WTC11 (cell line): ENCODE measurements at regions not wholly inside any gene's neighbourhood (a gene's known extent, or its start where the extent isn't known, plus 50 kb on each side); places are given as distances from the start of the nearest gene placed in this dataset.

ENCODE experiments used
- ATAC-seq: fragments of 200-7000 bp; cut with Tn5 transposase; 2 replicates; pipeline ENCODE4 v1.10.0; 2021; ENCODE audit warnings: mild to moderate bottlenecking, moderate library complexity
- CTCF ChIA-PET: fragments of 300-600 bp; sonication (Branson Sonifier 250); formaldehyde crosslinking; loops from one replicate; lab custom pipeline; 2021; ENCODE audit warnings: antibody characterized with exemption; lab: Charles Lee
- POLR2A ChIA-PET: fragments of 350-600 bp; sonication (Branson Sonifier 250); formaldehyde crosslinking; loops from one replicate; lab custom pipeline; 2021; ENCODE audit warnings: antibody characterized with exemption; lab: Charles Lee
- DNase-seq: peaks from one replicate; pipeline ENCODE4 v3.0.0; 2021; ENCODE audit warnings: low spot score
- H3K27ac Mint-ChIP-seq: 2 replicates; pipeline ENCODE4 v1.8.0; 2021; ENCODE audit warnings: mixed read lengths
- H3K27me3 Mint-ChIP-seq: 2 replicates; pipeline ENCODE4 v1.8.0; 2021; ENCODE audit warnings: low read depth, mild to moderate bottlenecking, moderate library complexity, mixed read lengths
- H3K36me3 Mint-ChIP-seq: 2 replicates; pipeline ENCODE4 v1.8.0; 2021; ENCODE audit warnings: mixed read lengths
- H3K4me1 Mint-ChIP-seq: 2 replicates; pipeline ENCODE4 v1.8.0; 2022; ENCODE audit warnings: mixed read lengths
- H3K4me3 Mint-ChIP-seq: 2 replicates; pipeline ENCODE4 v1.8.0; 2021; ENCODE audit warnings: mild to moderate bottlenecking, moderate library complexity, mixed read lengths
- H3K9me3 Mint-ChIP-seq: 2 replicates; pipeline ENCODE4 v1.8.0; 2021; ENCODE audit warnings: mixed read lengths
- AFF4 ChIP-seq: sonication (generic); formaldehyde crosslinking; IDR thresholded peaks from 2 replicates; pipeline ENCODE4 v1.8.1; 2023; ENCODE audit warnings: mild to moderate bottlenecking, missing genetic modification reagents, borderline replicate concordance
- ATF1 ChIP-seq: sonication (generic); formaldehyde crosslinking; IDR thresholded peaks from 2 replicates; pipeline ENCODE4 v1.8.1; 2023; ENCODE audit warnings: mild to moderate bottlenecking, moderate library complexity, missing genetic modification reagents
- ATF3 ChIP-seq: sonication (generic); formaldehyde crosslinking; conservative IDR thresholded peaks from 2 replicates; pipeline ENCODE4 v1.8.1; 2022; ENCODE audit warnings: mild to moderate bottlenecking, missing genetic modification reagents
- ESRRA ChIP-seq: sonication (generic); formaldehyde crosslinking; IDR thresholded peaks from 2 replicates; pipeline ENCODE4 v1.8.1; 2022; ENCODE audit warnings: mild to moderate bottlenecking, missing genetic modification reagents, borderline replicate concordance
- FOXJ3 ChIP-seq: sonication (generic); formaldehyde crosslinking; IDR thresholded peaks from 2 replicates; pipeline ENCODE4 v1.9.0; 2021; ENCODE audit warnings: missing genetic modification reagents, mild to moderate bottlenecking, borderline replicate concordance
- IRF2 ChIP-seq: sonication (generic); formaldehyde crosslinking; IDR thresholded peaks from 2 replicates; pipeline ENCODE4 v1.8.0; 2022; ENCODE audit warnings: low read depth, missing genetic modification reagents, borderline replicate concordance
- MYBL2 ChIP-seq: sonication (generic); formaldehyde crosslinking; IDR thresholded peaks from 2 replicates; pipeline ENCODE4 v1.8.1; 2023; ENCODE audit warnings: mild to moderate bottlenecking, moderate library complexity, missing genetic modification reagents
- NFATC4 ChIP-seq: fragments of 250-450 bp; sonication (Bioruptor Pico); IDR thresholded peaks from 2 replicates; pipeline ENCODE4 v1.9.0; 2021; ENCODE audit warnings: mild to moderate bottlenecking
- NFE2L1 ChIP-seq: sonication (generic); formaldehyde crosslinking; IDR thresholded peaks from 2 replicates; pipeline ENCODE4 v1.8.1; 2023; ENCODE audit warnings: missing genetic modification reagents
- NR2C2 ChIP-seq: sonication (generic); formaldehyde crosslinking; IDR thresholded peaks from 2 replicates; pipeline ENCODE4 v1.8.0; 2022; ENCODE audit warnings: mild to moderate bottlenecking, missing genetic modification reagents
- SMAD3 ChIP-seq: sonication (generic); formaldehyde crosslinking; IDR thresholded peaks from 2 replicates; pipeline ENCODE4 v1.8.0; 2022; ENCODE audit warnings: missing genetic modification reagents, mild to moderate bottlenecking, borderline replicate concordance
- SMAD4 ChIP-seq: sonication (generic); formaldehyde crosslinking; IDR thresholded peaks from 2 replicates; pipeline ENCODE4 v1.8.0; 2022; ENCODE audit warnings: mild to moderate bottlenecking, missing genetic modification reagents
- SP1 ChIP-seq: sonication (generic); formaldehyde crosslinking; conservative IDR thresholded peaks from 2 replicates; pipeline ENCODE4 v1.8.1; 2022; ENCODE audit warnings: missing genetic modification reagents
- TP53 ChIP-seq: sonication (generic); formaldehyde crosslinking; IDR thresholded peaks from 2 replicates; pipeline ENCODE4 v1.8.1; 2023; ENCODE audit warnings: mild to moderate bottlenecking, missing genetic modification reagents
- ZNF232 ChIP-seq: sonication (generic); formaldehyde crosslinking; IDR thresholded peaks from 2 replicates; pipeline ENCODE4 v1.8.0; 2022; ENCODE audit warnings: mild to moderate bottlenecking, missing genetic modification reagents
- ZNF671 ChIP-seq: fragments of 250-450 bp; sonication (Bioruptor Pico); IDR thresholded peaks from 2 replicates; pipeline ENCODE4 v1.8.0; 2021; ENCODE audit warnings: mild to moderate bottlenecking
- TF ChIP-seq, protein P1 (sequence below): sonication (generic); formaldehyde crosslinking; IDR thresholded peaks from 2 replicates; pipeline ENCODE4 v1.8.0; 2023; ENCODE audit warnings: missing genetic modification reagents
- TF ChIP-seq, protein P2 (sequence below): sonication (generic); formaldehyde crosslinking; IDR thresholded peaks from 2 replicates; pipeline ENCODE4 v1.8.1; 2023; ENCODE audit warnings: mild to moderate bottlenecking, missing genetic modification reagents

- no peak for TF ChIP-seq ZNF671 (CRISPR knock-in tag)
These were observed 463.8 kb upstream of the PABPC4L start (continued) for GRCh38 chr4:134665429-134665828.

DNA sequence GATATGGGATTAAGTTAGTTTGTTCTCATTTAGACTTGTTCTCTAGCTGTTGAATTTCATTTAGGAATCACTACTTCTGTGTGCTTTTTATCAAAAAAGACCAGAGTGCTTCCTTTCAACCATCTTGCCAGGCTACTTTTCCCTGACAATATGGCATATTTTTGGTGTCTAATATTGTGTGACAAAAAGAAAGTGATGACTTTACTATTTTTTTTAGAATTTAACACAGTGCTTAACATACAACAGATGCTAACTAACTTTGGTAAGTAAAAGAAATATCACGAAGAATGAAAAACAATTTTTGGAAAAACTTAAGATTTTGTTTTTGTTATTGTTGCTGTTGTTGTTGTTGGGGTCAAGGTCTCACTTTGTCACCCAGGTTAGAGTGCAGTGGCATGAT lies 462.2 kb upstream of the PABPC4L start:
- no peak overlapping the region for H3K27ac Mint-ChIP-seq
- H3K9me3 Mint-ChIP-seq: peaks cover 9% of the 10 kb centered on the region
- H3K4me3 Mint-ChIP-seq: no peak overlapping the region
- no peaks in the 10 kb centered on the region for H3K27me3 Mint-ChIP-seq
- DNase-seq (no peak), ATAC-seq (no peak)
- CTCF ChIA-PET: no interaction called here
- H3K4me1 Mint-ChIP-seq: no peaks in the 10 kb centered on the region
- H3K36me3 Mint-ChIP-seq: peaks cover 12% of the 10 kb centered on the region
- TF ChIP-seq FOXJ3 (CRISPR knock-in tag) (no peak), ATF1 (CRISPR knock-in tag) (no peak), SP1 (CRISPR knock-in tag) (no peak), MYBL2 (CRISPR knock-in tag) (no peak), ESRRA (CRISPR knock-in tag) (no peak), TP53 (CRISPR knock-in tag) (no peak), ATF3 (CRISPR knock-in tag) (no peak), SMAD3 (no peak), ZNF232 (CRISPR knock-in tag) (no peak), SMAD4 (CRISPR knock-in tag) (no peak), NFATC4 (CRISPR knock-in tag) (no peak), IRF2 (CRISPR knock-in tag) (no peak), NFE2L1 (CRISPR knock-in tag) (no peak), AFF4 (CRISPR knock-in tag) (no peak)
- TF ChIP-seq, protein P1, sequence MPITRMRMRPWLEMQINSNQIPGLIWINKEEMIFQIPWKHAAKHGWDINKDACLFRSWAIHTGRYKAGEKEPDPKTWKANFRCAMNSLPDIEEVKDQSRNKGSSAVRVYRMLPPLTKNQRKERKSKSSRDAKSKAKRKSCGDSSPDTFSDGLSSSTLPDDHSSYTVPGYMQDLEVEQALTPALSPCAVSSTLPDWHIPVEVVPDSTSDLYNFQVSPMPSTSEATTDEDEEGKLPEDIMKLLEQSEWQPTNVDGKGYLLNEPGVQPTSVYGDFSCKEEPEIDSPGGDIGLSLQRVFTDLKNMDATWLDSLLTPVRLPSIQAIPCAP (CRISPR knock-in tag): no peak
- POLR2A ChIA-PET: no interaction called here

DNA sequence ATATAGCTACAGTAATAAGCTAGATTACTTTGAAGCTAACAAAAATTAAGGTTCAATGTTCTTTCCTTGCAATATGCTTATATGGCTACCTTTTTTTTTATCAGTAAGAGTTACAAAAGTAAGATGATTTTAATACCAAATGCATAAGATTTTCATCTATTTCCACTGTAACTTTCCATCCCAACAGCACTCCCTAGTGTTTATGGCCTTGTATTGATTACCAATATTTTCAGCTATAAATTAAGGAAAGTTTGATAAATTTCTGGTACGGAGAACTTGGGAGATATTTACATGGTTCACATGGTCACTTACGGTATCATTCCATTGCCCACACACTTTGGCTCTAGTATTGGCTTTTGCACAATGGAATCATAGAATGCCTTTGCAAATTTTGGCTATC lies 448.9 kb upstream of the PABPC4L start:
- Mint-ChIP-seq H3K36me3 (no peaks in the 10 kb centered on the region), H3K27ac (no peak overlapping the region), H3K9me3 (no peaks in the 10 kb centered on the region), H3K4me3 (no peak overlapping the region), H3K27me3 (no peaks in the 10 kb centered on the region), H3K4me1 (peaks cover 8% of the 10 kb centered on the region)
- TF ChIP-seq NR2C2 (CRISPR knock-in tag) (no peak), IRF2 (CRISPR knock-in tag) (no peak)
- no peak for DNase-seq
- no peak for ATAC-seq
- POLR2A ChIA-PET: interaction anchor here (0.6 kb wide), 2 partner anchors 98 to 248 kb away, joined by 3 to 6 read pairs; no protein-coding TSS in a partner anchor
- CTCF ChIA-PET: interaction anchor here (0.6 to 1.4 kb wide), 2 partner anchors 256 to 1978 kb away, joined by 3 to 5 read pairs; no protein-coding TSS in a partner anchor

DNA sequence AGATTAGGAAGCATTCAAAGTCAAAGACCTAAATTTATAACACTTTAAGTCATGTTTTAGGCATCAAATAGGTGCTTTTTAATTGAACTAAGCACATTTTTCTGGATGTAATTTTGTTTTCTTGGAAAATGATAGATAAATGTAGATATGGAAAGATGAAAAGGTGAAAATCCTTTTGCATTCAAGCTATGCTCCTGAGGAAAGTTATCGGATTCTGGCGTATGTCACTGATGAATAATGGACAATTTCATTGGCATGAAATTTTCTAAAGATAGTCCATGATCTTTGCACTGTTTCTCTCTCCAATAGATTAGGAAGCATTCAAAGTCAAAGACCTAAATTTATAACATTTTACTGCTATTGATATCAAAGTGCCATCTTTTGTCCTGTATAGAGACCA lies 444.2 kb upstream of the PABPC4L start:
- Mint-ChIP-seq H3K27me3 (no peaks in the 10 kb centered on the region), H3K4me1 (no peaks in the 10 kb centered on the region)
- CTCF ChIA-PET: no interaction called here

More for the DNA sequence above, 444.2 kb upstream of the PABPC4L start:
- Mint-ChIP-seq H3K9me3 (peaks cover 16% of the 10 kb centered on the region), H3K4me3 (no peak overlapping the region), H3K36me3 (peaks cover 10% of the 10 kb centered on the region), H3K27ac (no peak overlapping the region)
- ATAC-seq: no peak
- DNase-seq: no peak
- POLR2A ChIA-PET: no interaction called here
- TF ChIP-seq, protein P2, sequence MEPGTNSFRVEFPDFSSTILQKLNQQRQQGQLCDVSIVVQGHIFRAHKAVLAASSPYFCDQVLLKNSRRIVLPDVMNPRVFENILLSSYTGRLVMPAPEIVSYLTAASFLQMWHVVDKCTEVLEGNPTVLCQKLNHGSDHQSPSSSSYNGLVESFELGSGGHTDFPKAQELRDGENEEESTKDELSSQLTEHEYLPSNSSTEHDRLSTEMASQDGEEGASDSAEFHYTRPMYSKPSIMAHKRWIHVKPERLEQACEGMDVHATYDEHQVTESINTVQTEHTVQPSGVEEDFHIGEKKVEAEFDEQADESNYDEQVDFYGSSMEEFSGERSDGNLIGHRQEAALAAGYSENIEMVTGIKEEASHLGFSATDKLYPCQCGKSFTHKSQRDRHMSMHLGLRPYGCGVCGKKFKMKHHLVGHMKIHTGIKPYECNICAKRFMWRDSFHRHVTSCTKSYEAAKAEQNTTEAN: no peak
